OCI-LY1 (cell line): ENCODE measurements at regions not wholly inside any gene's neighbourhood (a gene's known extent, or its start where the extent isn't known, plus 50 kb on each side); places are given as distances from the start of the nearest gene placed in this dataset.

Experiments
- CTCF ChIP-seq: fragments of 200-600 bp; sonication (generic), shearing (Covaris generic); IDR thresholded peaks from 2 replicates; pipeline ENCODE4 v1.5.1; 2017; ENCODE audit warnings: mild to moderate bottlenecking, antibody characterized with exemption, low read length, moderate library complexity, mixed read lengths
- EZH2 ChIP-seq: fragments of 200-600 bp; sonication (generic), shearing (Covaris generic); IDR thresholded peaks from 2 replicates; pipeline ENCODE4 v1.8.0; 2017; ENCODE audit warnings: borderline replicate concordance, mixed run types, mild to moderate bottlenecking, antibody characterized with exemption, low read length, moderate library complexity, mixed read lengths

- TF ChIP-seq CTCF = no peak
- no peak for TF ChIP-seq EZH2
Measured at GRCh38 chr17:77803726-77804125, 154.8 kb upstream of the TNRC6C start.
